ENCODE measurements at regions not wholly inside any gene's neighbourhood (a gene's known extent, or its start where the extent isn't known, plus 50 kb on each side); places are given as distances from the start of the nearest gene placed in this dataset.
"Not testable (repeated sequence)": the region's sequence is repeated elsewhere in the genome, so short reads cannot be mapped to it uniquely, and the experiment has no call there.

- no peak for DNase-seq
Observed at GRCh38 chr5:86565197-86565789, 52.4 kb upstream of the COX7C start.

- DNase-seq, result not testable (repeated sequence)
Observed at GRCh38 chr5:86566030-86566429, 51.7 kb upstream of the COX7C start.

All from NCI-H1436 treated with DMSO at 0.1 percent for 48 hours (cell line).